HG02623 (cell line): ENCODE measurements at regions not wholly inside any gene's neighbourhood (a gene's known extent, or its start where the extent isn't known, plus 50 kb on each side); places are given as distances from the start of the nearest gene placed in this dataset.

Experiments
- ATAC-seq: cut with Tn5 transposase; IDR thresholded peaks from one replicate; pipeline ENCODE4 v1.9.1; 2021; ENCODE audit warnings: moderate library complexity; ENCODE audit not compliant: unreplicated experiment

GRCh38 chr3:64895106-64895990 is 207.5 kb upstream of the ADAMTS9 start:
- ATAC-seq: no peak

GRCh38 chr3:64894006-64894405 is 206.2 kb upstream of the ADAMTS9 start:
- ATAC-seq: no peak

- no peak for ATAC-seq
Measured at GRCh38 chr3:64892671-64893309, 205.0 kb upstream of the ADAMTS9 start.

GRCh38 chr3:64891021-64891420 is 203.2 kb upstream of the ADAMTS9 start:
- ATAC-seq: no peak

DNA sequence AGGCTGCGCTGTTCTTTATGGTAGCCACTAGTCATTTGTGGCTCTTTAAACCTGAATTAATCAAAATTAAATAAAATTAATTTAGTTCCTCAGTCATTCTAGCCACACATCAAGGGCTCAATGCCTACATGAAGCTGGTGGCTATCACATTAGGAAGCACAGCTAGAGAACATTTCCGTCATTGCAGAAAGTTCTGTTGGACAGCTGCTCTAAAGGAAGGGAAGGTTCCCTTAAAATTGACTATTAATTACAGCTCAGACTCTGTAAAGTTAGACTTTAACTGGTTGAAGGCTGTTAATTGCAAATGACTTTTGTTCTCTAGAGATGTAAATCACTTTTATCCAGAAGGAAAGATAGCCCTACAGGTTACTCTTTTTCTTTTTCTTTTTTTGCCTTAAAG is 202.7 kb upstream of the ADAMTS9 start:
- ATAC-seq: no peak

GRCh38 chr3:64890006-64890405 is 202.2 kb upstream of the ADAMTS9 start:
- no peak for ATAC-seq

- no peak for ATAC-seq
Measured at GRCh38 chr3:64888840-64889392, 201.1 kb upstream of the ADAMTS9 start.

DNA sequence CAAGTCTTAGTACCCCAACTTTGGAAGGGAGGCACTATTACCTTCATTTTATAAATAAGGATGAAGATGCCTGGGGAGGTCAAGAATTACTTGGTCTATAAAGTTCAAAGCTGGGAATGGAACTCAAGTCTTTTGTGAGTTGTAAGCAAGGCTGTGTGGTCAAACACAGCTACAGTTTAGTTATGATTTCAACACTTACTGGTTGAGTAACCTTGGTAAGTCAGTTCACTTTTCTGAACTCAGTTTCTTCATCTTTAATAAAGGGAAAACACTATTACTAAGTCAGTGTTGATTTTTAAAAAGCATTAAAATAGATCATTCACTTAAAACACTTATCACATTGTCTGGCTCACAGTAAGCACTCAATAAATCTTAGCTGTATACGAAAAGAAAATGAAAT is 200.4 kb upstream of the ADAMTS9 start:
- no peak for ATAC-seq

DNA sequence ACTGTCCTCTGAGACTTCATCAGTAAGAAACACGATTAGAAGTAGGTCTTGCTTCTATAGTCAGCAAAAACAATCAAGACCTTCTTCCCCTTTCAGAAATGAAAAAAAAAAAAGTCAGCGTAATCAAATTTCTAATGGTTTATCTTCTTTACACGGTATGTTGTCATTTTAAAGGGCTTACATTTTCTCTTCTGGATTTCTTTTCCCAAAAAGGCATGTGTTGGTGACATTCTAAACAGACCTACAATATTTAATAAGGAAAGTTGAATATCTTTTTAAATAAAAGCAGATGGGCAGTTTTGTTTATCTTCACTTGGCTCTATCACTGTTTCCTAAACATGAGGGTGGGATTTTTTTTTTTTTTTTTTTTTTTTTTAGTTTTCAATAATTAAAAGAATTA is 197.3 kb upstream of the ADAMTS9 start:
- ATAC-seq: no peak

DNA sequence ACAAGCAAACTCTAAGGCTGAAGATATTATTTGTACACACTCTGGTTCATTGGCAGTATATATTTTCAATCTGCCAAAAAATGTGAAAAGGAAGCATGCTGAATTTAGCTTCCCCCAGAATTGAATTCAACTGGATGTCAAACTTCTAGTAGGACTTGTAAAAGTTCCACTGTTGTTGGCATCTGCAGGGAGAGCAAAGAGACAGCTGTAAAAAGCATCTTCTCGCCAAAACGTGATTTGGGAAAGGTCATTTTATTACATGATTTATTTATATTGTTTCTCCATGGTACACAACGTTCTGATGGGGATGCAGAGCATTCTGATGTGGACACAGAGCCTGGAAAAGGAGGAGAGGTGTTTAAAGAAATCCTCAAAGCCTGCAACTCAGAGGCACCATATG is 196.7 kb upstream of the ADAMTS9 start:
- no peak for ATAC-seq

DNA sequence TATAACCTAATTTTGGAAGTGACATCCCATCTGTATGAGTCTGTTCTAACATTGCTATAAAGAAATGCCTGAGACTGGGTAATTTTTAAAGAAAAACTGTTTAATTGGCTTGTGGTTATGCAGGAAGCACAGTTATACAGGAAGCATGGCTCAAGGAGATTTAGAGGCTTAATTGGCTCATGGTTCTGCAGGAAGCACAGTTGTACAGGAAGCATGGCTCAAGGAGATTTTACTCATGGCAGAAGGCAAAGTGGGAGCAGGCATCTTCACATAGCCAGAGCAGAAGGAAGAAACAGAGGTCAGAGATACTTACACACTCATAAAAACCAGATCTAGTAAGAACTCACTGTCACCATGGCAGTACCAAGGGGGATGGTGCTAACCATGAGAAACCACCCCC is 193.1 kb upstream of the ADAMTS9 start:
- no peak for ATAC-seq

GRCh38 chr3:64878362-64878761 is 190.6 kb upstream of the ADAMTS9 start:
- no peak for ATAC-seq

GRCh38 chr3:64873400-64873799 is 185.6 kb upstream of the ADAMTS9 start:
- ATAC-seq: no peak

GRCh38 chr3:64872345-64872744 is 184.5 kb upstream of the ADAMTS9 start:
- no peak for ATAC-seq

GRCh38 chr3:64871834-64872249 is 184.0 kb upstream of the ADAMTS9 start:
- no peak for ATAC-seq

GRCh38 chr3:64870876-64871646 is 183.3 kb upstream of the ADAMTS9 start:
- no peak for ATAC-seq

DNA sequence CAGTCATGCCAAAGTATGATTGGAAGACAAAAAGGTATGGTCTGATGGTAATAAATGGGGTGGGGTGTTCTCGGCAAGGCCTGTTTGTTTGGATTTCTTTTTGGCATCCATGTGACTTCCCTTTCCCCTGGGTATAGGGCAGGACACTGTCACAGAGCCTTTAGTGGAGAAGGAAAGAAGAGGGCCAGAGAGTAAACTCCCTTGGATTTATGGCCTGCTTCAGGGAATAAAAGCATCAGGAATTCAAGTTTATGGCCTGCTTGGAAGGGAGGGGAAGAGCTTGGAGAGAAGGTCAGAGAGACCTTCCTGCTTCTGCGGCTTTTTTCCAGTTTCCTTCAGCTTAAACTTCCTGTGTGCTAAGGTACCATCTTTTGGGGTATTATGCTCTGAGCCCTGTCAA is 179.4 kb upstream of the ADAMTS9 start:
- ATAC-seq: no peak

DNA sequence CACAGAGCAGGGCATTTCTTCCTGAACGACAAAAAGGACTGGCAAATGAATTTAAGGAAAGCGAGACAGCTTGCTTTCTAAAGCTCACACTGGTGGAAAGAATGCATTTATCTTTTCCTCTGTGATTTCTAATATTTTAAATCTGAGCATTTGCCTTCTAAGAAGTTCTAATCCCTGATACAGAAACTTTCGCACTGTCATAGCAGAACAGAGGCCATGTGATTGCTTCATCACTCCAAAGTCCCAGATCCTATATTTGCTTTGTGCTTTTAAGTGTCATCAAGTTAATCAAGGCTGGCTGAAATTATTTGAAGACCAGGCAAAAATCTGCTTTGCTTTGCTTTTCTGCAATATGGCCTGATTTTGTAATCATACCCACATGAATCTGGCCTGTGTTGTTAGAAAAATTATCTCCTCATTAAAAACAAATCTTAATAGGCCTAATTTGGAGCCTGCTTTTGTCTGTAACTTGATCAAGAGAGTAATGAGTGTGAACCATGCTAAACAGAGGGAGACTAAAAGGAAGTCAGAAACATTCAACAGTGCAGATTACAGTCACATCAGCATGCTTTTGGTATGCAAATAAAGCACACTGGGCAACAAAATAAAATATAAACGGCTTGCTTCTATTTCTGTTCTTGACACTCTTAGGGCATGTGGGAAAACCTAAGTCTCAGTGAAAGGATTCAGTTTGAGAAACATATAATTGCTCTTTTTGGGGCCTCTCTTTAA is 178.2 kb upstream of the ADAMTS9 start:
- ATAC-seq: no peak

DNA sequence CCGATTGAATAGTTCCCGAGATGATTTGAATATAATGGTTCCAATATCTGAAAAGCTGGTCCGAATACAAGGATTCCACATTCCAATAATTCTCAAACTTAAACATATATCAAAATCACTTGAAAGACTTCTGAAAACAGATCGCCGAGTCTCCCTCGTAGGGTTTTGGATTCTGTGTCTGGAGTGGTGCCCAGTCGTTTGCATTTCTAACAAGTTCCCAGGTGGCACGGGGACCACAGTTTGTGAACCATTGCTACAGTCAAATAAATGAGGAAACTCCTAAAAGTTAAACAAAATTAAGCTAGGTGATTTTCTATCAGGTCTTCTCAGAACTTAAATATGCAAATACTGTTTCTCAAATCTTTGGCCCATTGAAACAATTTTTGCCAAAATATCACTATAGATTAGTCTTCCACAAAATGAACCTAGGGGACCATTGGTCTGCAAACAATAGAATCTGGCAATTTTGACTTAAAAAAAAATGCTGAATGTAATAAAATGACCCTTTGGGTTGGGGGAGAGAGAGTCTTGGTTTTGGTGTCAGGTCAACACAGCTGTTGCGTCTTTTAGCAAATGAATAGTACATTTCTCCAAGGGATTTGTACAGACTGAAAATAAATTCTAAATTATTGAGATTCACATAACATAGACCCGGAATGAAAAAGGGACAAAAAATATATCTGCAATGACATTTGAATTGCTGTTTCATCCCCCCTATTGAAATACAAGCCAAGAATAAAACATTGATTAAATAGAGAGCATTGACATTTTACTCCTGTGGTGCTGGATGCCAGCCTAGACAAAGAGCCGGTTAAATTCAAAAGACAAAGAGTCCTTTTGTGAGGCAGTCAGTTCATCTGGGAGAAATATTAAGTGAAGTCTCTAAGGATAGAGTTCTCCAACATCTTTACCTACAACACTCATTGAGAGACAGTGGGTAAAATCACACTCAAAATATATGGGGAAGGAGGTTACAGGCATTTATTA is 175.7 kb upstream of the ADAMTS9 start:
- no peak for ATAC-seq

DNA sequence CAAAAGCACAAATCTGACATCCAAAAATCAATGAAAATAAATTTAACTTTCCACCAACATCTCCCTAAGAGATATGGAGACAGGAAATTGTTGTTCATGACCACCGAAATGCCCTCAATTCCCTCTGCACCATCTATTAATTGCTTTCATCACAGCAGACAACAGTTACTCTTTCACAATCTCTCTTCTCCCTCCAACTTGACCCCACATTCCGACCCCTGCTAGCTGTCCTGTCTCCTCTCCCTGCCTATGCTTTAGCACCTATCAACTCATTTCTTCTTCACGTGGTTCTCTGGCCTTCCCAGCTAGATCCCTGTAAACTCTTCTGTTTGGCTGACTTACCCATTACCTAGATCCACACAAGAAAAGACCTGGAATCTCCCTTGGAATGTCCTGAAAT is 173.9 kb upstream of the ADAMTS9 start:
- ATAC-seq: no peak
